Choroid plexus epithelial cell (primary cell): ENCODE measurements at regions not wholly inside any gene's neighbourhood (a gene's known extent, or its start where the extent isn't known, plus 50 kb on each side); places are given as distances from the start of the nearest gene placed in this dataset.

Experiments used
- DNase-seq: peaks from one replicate; pipeline ENCODE4 v3.0.0-alpha.2; 2010; ENCODE audit warnings: low read depth
- H3K4me3 ChIP-seq: 2 replicates; pipeline ENCODE4 v1.5.1; 2011; ENCODE audit warnings: low read depth, mild to moderate bottlenecking, control low read depth, low read length, moderate library complexity
- CTCF ChIP-seq: conservative IDR thresholded peaks from 2 replicates; pipeline ENCODE4 v1.5.1; 2011; ENCODE audit warnings: low read depth, mild to moderate bottlenecking, control low read depth, inconsistent platforms, low read length, moderate library complexity

- H3K4me3 ChIP-seq = no peak overlapping the region
- no peak for DNase-seq
- no peak for TF ChIP-seq CTCF
Observed at GRCh38 chr2:228878138-228878537, 392.9 kb downstream of the PID1 start.

GRCh38 chr2:228876276-228876675 is 394.8 kb downstream of the PID1 start:
- no peak for DNase-seq
- no peak for TF ChIP-seq CTCF
- H3K4me3 ChIP-seq = no peak overlapping the region

- H3K4me3 ChIP-seq = no peak overlapping the region
- DNase-seq = peak; percentile 36
Observed at GRCh38 chr2:228875152-228875900, 395.8 kb downstream of the PID1 start.

GRCh38 chr2:228871012-228871411 is 400.1 kb downstream of the PID1 start:
- TF ChIP-seq CTCF = no peak
- no peak overlapping the region for H3K4me3 ChIP-seq
- DNase-seq = no peak

More at GRCh38 chr2:228875152-228875900, 395.8 kb downstream of the PID1 start:
- no peak for TF ChIP-seq CTCF

- DNase-seq = peak; percentile 29
- no peak overlapping the region for H3K4me3 ChIP-seq
- TF ChIP-seq CTCF = no peak
Observed at GRCh38 chr2:228869636-228870264, 401.3 kb downstream of the PID1 start.

- no peak for DNase-seq
- no peak for TF ChIP-seq CTCF
- no peak overlapping the region for H3K4me3 ChIP-seq
Observed at GRCh38 chr2:228867406-228867805, 403.7 kb downstream of the PID1 start.

- H3K4me3 ChIP-seq = no peak overlapping the region
- DNase-seq = no peak
- no peak for TF ChIP-seq CTCF
Observed at GRCh38 chr2:228866781-228867180, 404.3 kb downstream of the PID1 start.
